UCSD-AML1 (cell line): ENCODE measurements at regions not wholly inside any gene's neighbourhood (a gene's known extent, or its start where the extent isn't known, plus 50 kb on each side); places are given as distances from the start of the nearest gene placed in this dataset.

ENCODE experiments used
- DNase-seq: peaks from one replicate; lab custom pipeline; 2025; ENCODE audit not compliant: unreplicated experiment; lab: John Stamatoyannopoulos, UW

GRCh38 chr1:204736836-204737235, 51.3 kb upstream of the LRRN2 start:
- DNase-seq = no peak

GRCh38 chr1:204738506-204738905, 53.0 kb upstream of the LRRN2 start:
- DNase-seq = no peak

DNA sequence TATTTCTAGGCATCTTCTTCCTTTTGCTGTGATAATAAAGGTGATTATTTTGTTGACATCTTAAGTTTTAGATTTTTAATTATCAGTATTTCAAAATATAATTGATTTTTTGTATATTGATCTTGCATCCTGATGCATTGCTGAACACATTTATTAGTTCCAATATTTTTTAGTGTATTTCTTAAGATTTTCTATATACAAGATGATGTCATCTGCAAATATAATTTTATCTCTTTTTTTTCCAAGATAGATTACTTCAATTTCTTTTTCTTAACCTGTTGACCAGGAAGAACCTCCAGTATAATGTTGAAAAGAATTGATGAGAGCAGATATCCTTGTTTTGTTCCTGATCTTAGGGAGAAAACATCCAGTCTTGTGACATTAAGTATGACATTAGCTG, 54.8 kb upstream of the LRRN2 start:
- no peak for DNase-seq

- no peak for DNase-seq
Measured at GRCh38 chr1:204741440-204741839, 55.9 kb upstream of the LRRN2 start.

- no peak for DNase-seq
Measured at GRCh38 chr1:204742676-204743251, 57.2 kb upstream of the LRRN2 start.

- no peak for DNase-seq
Measured at GRCh38 chr1:204744107-204744779, 58.7 kb upstream of the LRRN2 start.

DNA sequence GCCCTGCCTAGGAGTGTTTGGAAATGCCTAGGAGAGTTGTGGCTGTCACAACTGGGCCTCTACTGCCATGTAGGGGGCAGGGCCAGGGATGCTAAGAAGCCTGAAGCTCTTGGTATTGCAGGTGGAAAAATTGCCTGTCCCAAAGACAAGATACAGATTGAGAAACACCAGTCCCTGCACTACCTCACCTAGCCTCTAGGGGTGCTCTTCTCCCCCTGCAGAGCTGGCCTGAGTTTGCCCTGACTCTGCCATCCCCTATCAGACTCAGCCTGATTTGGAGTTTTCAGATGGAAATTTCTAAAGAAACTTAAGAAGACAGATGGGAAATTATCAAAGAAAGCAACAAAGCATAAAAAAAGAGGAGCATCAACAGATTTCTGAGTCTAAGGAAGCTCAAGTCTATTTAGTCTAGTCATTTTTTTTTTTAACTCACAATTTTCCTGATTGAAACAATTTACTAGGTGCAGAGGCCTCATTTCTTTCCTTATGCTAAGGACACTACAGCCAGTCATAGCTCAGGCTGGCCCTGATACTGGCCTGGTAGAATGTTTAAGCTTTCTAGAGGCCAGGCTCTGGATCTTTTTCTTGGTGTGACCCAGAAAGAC, 61.4 kb upstream of the LRRN2 start:
- peak; percentile 21 for DNase-seq

GRCh38 chr1:204751480-204751879, 65.9 kb upstream of the LRRN2 start:
- no peak for DNase-seq

DNA sequence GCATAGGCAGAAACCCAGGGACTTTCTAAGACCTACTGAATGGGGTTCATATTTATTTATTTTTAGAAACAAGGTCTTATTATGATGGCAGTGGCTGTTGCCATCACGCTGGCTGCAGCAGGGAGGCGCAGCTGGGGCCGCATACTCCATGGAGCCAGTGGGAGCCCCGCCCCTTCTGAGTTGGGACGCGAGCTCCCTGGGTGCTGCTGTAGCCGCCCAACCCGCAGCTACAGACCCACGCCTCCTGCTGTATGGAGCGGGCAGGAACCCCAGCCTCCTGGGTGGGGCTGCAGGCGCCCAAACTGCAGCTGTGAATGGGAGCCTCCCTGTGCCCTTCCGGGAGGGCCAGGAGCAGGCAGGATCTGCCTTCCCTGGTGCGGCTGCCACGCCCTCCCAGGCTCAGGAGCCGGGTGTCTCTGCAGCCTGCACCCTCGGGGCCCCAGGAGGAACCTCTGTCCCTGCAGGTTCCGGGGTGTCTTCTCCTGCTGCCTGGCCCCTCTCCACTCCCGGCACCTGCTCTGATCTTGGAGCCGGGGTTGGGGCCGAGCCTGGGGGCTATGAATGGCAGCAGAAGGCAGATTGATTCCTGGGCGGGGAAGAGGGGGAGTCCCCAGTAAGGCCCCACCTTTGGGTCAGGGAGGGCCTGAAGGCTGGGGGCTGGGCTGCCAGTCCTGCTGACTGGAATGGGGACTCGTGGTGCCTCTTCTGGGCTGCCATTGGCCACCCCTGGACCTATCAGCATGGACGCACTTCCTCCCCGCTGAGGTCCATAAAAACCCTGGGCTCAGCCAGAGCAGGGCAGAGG, 66.5 kb upstream of the LRRN2 start:
- no peak for DNase-seq

- DNase-seq = no peak
Measured at GRCh38 chr1:204752688-204753040, 67.1 kb upstream of the LRRN2 start.

GRCh38 chr1:204754821-204755220, 69.3 kb upstream of the LRRN2 start:
- no peak for DNase-seq

DNA sequence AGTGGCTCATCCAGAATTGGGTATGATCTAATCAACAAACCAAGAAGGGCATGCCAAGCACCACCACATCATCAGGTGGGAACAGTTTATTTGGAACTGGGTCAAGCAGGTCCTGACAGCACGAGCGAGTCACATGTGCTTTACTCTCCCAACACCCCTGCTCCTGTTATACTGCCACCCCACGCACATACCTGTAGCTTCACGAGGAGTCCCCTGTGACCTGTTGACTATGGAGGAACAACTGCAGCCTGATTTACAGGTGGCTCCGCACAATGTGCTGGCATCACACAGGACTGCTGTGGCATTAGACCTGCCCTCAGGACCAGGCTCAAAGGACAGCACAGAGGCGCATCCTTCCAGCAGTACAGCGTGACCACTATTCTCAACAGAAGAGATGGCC, 70.8 kb upstream of the LRRN2 start:
- no peak for DNase-seq

GRCh38 chr1:204756811-204757210, 71.3 kb upstream of the LRRN2 start:
- no peak for DNase-seq

GRCh38 chr1:204758601-204759000, 73.1 kb upstream of the LRRN2 start:
- DNase-seq = no peak

GRCh38 chr1:204760350-204760749, 74.8 kb upstream of the LRRN2 start:
- no peak for DNase-seq

- no peak for DNase-seq
Measured at GRCh38 chr1:204760757-204761156, 75.2 kb upstream of the LRRN2 start.

DNA sequence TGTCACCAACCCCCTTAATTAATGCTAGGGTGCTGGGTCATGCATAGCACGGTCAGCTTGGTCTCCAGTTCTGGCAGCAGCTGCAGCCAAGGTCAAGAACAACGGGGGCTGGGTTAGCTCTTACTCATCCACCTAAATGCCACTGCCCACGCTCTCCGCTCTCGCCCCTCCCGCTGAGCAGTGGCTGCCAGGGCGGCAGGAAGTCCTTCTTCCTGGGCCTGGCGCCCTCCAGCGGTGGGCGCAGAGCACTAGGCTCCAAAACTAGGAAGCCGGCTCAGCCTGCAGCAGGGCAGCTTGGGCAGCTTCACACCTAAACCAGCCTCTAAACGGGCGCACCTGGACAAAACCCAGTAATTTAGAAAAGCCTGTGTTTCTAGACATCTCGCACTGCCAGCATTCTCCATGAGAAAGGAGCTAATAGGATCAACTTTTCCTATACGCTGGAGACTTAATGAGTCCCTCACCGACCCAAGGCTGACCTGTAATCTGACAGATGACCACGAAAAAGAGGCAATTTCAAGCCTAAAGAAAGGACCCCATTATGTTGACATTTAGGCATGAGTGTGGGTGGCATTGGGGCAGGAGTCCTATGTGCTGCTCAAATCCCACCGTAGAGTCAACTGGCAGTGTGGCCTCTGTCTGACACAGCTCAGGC, 78.4 kb upstream of the LRRN2 start:
- peak; percentile 76 for DNase-seq

- DNase-seq = no peak
Measured at GRCh38 chr1:204769997-204770396, 84.5 kb upstream of the LRRN2 start.

GRCh38 chr1:204771358-204771757, 85.8 kb upstream of the LRRN2 start:
- DNase-seq = no peak

GRCh38 chr1:204773246-204773645, 87.7 kb upstream of the LRRN2 start:
- no peak for DNase-seq

- DNase-seq = no peak
Measured at GRCh38 chr1:204775546-204775945, 90.0 kb upstream of the LRRN2 start.
